ENCODE measurements at regions not wholly inside any gene's neighbourhood (a gene's known extent, or its start where the extent isn't known, plus 50 kb on each side); places are given as distances from the start of the nearest gene placed in this dataset.

- TF ChIP-seq CTCF (conservative IDR thresholded peaks at IDR 0.05) (no peak), EZH2 (IDR thresholded peaks at IDR 0.05; ENCODE audit: low read depth) (no peak)
Measured at GRCh38 chr9:109561137-109561536, 63.0 kb upstream of the PTPN3 start.
